Loucy (cell line): ENCODE measurements at regions not wholly inside any gene's neighbourhood (a gene's known extent, or its start where the extent isn't known, plus 50 kb on each side); places are given as distances from the start of the nearest gene placed in this dataset.

Experiments used
- H2AFZ ChIP-seq: fragments of 200-600 bp; sonication (generic); 2 replicates; pipeline ENCODE4 v1.6.0; 2016; ENCODE audit warnings: antibody characterized with exemption, mild to moderate bottlenecking, low read length, moderate library complexity
- H3F3A ChIP-seq: fragments of 200-600 bp; 2 replicates; pipeline ENCODE4 v1.6.0; 2016; ENCODE audit warnings: antibody characterized with exemption, low read depth, mild to moderate bottlenecking
- H3K27me3 ChIP-seq: fragments of 200-600 bp; sonication (generic); 2 replicates; pipeline ENCODE4 v1.6.1; 2014; ENCODE audit warnings: low read length, mild to moderate bottlenecking; ENCODE audit not compliant: insufficient read depth, poor library complexity, severe bottlenecking
- H3K36me3 ChIP-seq: fragments of 200-600 bp; sonication (generic); 2 replicates; pipeline ENCODE4 v1.6.1; 2016; ENCODE audit warnings: low read length; ENCODE audit not compliant: insufficient read depth
- H3K4me1 ChIP-seq: fragments of 200-600 bp; sonication (generic); 2 replicates; pipeline ENCODE4 v1.5.1; 2014; ENCODE audit warnings: low read length, mild to moderate bottlenecking; ENCODE audit not compliant: insufficient read depth, poor library complexity, severe bottlenecking
- H3K4me2 ChIP-seq: fragments of 200-600 bp; sonication (generic); 2 replicates; pipeline ENCODE4 v1.6.0; 2014; ENCODE audit warnings: antibody characterized with exemption, low read length, low read depth, mild to moderate bottlenecking; ENCODE audit not compliant: poor library complexity, severe bottlenecking
- H3K4me3 ChIP-seq: fragments of 200-600 bp; sonication (generic); 2 replicates; pipeline ENCODE4 v1.5.1; 2014; ENCODE audit warnings: low read length, mild to moderate bottlenecking, mixed read lengths; ENCODE audit not compliant: poor library complexity, severe bottlenecking
- H3K79me2 ChIP-seq: fragments of 200-600 bp; sonication (generic); 2 replicates; pipeline ENCODE4 v1.6.1; 2014; ENCODE audit warnings: low read length; ENCODE audit not compliant: insufficient read depth
- H3K9ac ChIP-seq: fragments of 200-600 bp; sonication (generic); 2 replicates; pipeline ENCODE4 v1.6.0; 2014; ENCODE audit warnings: mild to moderate bottlenecking, low read depth, low read length, moderate library complexity; ENCODE audit not compliant: poor library complexity, severe bottlenecking
- H3K9me2 ChIP-seq: fragments of 200-600 bp; sonication (generic); replicated peaks from 2 replicates; pipeline ENCODE4 v1.6.1; 2016; ENCODE audit warnings: low read depth, low read length, mixed read lengths
- H3K9me3 ChIP-seq: fragments of 200-600 bp; sonication (generic); 2 replicates; pipeline ENCODE4 v1.6.1; 2014; ENCODE audit warnings: mild to moderate bottlenecking, antibody characterized with exemption, low read length, low read depth; ENCODE audit not compliant: insufficient read depth
- H4K20me1 ChIP-seq: fragments of 200-600 bp; sonication (generic); 2 replicates; pipeline ENCODE4 v1.6.0; 2014; ENCODE audit warnings: antibody characterized with exemption, low read length, mild to moderate bottlenecking; ENCODE audit not compliant: insufficient read depth, poor library complexity, severe bottlenecking
- CTCF ChIP-seq: fragments of 200-600 bp; sonication (generic); conservative IDR thresholded peaks from 2 replicates; pipeline ENCODE4 v1.5.1; 2014; ENCODE audit warnings: mild to moderate bottlenecking, antibody characterized with exemption, low read length
- EZH2phosphoT487 ChIP-seq: fragments of 200-600 bp; IDR thresholded peaks from 2 replicates; pipeline ENCODE4 v1.6.1; 2018; ENCODE audit warnings: antibody characterized with exemption, mild to moderate bottlenecking, moderate library complexity, borderline replicate concordance

DNA sequence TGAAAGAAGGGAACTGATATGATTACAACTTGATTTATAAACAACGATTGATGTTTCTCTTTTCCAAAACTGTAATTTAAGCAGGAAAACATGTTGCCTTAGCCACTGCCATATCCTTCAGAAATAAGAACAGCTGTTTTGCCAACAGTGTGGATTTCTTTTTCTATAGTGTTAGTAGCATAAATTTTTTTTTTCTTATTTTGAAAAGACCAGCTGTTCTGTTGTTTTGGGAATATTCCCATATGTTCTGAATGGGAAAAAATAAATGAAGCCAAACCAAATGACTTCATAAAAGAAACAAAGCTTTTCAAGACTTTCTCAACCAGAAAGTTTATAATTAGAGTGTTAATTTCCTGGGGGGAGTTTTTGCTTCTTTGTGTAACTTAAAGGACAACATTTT, 83.9 kb upstream of the ARHGAP24 start:
- H3K27me3 ChIP-seq: no peaks in the 10 kb centered on the region
- H3K9me3 ChIP-seq: no peaks in the 10 kb centered on the region
- H3K4me2 ChIP-seq: no peak overlapping the region
- H3K4me3 ChIP-seq: no peak overlapping the region
- TF ChIP-seq CTCF (no peak), EZH2phosphoT487 (no peak)
- no peak overlapping the region for H2AFZ ChIP-seq
- H3F3A ChIP-seq: no peaks in the 10 kb centered on the region
- no peaks in the 10 kb centered on the region for H4K20me1 ChIP-seq
- H3K4me1 ChIP-seq: no peaks in the 10 kb centered on the region
- no peak overlapping the region for H3K9ac ChIP-seq
- no peaks in the 10 kb centered on the region for H3K36me3 ChIP-seq
- H3K79me2 ChIP-seq: no peaks in the 10 kb centered on the region
- H3K9me2 ChIP-seq: no peaks in the 10 kb centered on the region

DNA sequence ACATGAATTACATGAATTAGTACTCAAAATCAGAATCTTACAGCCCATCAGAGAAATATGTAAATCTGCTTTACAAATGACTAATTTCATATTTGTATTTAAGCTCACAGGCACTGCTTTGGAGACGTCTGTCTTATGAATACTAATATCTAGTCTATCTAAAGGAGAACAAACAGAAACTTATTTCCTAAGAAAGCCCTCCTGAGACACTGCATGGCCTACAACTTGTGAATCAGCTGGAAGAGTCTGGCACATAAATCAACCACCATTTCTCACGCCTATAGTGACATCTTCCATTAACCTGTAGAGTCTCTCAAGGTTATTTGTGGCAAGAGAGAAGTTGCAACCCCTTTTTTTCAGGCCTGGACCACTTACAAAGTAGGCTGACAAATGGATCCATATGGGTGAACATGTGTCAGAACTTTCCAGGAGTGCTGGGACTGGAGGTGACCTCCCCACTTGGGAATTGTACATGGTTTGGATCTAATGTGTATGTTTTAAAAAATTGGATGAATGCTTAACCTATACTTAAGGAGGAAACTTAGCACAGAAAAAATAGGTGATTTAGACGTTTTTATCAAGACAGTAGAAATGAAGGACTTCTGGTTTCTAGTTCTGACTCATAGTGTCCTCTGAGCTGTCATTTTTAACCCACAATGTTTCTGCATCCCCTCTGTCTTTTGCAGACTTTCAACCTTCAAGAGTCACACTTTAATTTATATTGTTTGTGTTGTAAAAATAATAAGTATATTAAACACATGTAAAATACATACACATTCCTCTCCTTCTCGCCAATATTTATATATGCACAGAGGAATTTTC, 83.2 kb upstream of the ARHGAP24 start:
- Histone ChIP-seq H4K20me1 (no peaks in the 10 kb centered on the region), H3K4me1 (no peaks in the 10 kb centered on the region), H3F3A (no peaks in the 10 kb centered on the region), H2AFZ (no peak overlapping the region), H3K36me3 (no peaks in the 10 kb centered on the region), H3K79me2 (no peaks in the 10 kb centered on the region), H3K27me3 (no peaks in the 10 kb centered on the region), H3K9me2 (no peaks in the 10 kb centered on the region), H3K4me2 (no peak overlapping the region), H3K4me3 (no peak overlapping the region), H3K9me3 (no peaks in the 10 kb centered on the region), H3K9ac (no peak overlapping the region)
- TF ChIP-seq CTCF (no peak), EZH2phosphoT487 (no peak)

DNA sequence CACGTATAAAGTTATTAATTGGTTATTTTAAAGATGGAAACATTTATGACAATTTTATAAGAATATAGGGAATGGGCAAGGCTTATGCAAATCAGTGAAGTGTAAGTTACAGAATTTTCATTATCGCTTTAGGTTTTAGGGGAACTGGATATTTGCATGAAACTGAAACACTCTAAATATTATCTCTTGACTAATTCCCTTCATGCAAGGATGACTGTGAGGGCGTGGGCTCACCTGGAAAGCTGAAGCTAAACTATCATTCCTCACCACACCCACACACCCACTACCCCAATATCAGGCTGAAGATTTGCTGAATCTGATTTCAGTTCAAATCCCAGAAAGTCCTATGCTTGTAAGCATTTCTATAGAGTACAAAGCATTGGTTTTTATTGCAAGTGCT, 81.7 kb upstream of the ARHGAP24 start:
- no peaks in the 10 kb centered on the region for H3K79me2 ChIP-seq
- no peaks in the 10 kb centered on the region for H3K36me3 ChIP-seq
- H3K4me1 ChIP-seq: no peaks in the 10 kb centered on the region
- H3K4me3 ChIP-seq: no peak overlapping the region
- no peak overlapping the region for H2AFZ ChIP-seq
- H3F3A ChIP-seq: no peaks in the 10 kb centered on the region
- H3K9me3 ChIP-seq: no peaks in the 10 kb centered on the region
- H3K9ac ChIP-seq: no peak overlapping the region
- TF ChIP-seq CTCF (no peak), EZH2phosphoT487 (no peak)
- H4K20me1 ChIP-seq: no peaks in the 10 kb centered on the region
- H3K9me2 ChIP-seq: no peaks in the 10 kb centered on the region
- H3K27me3 ChIP-seq: no peaks in the 10 kb centered on the region
- H3K4me2 ChIP-seq: no peak overlapping the region
